ENCODE measurements at regions not wholly inside any gene's neighbourhood (a gene's known extent, or its start where the extent isn't known, plus 50 kb on each side); places are given as distances from the start of the nearest gene placed in this dataset.
"Not testable (repeated sequence)": the region's sequence is repeated elsewhere in the genome, so short reads cannot be mapped to it uniquely, and the experiment has no call there.

DNA sequence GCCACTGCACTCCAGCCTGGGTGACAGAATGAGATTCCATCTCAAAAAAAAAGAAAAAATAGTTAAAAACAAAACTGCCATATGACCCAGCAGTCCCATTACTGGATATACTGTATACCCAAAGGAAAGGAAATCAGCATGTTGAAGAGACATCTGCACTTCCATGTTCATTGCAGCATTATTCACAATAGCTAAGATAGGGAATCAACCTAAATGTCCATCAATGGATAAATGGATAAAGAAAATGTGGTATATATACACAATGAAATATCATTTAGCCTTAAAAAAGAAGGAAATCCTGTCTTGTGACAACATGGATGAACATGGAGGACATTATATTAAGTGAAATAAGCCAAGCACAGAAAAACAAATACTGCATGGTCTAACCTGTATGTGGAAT lies 160.7 kb downstream of the DUSP6 start:
- DNase-seq (ENCODE audit: low read depth in 2 of 2, low spot score in 1 of 2), result not testable (repeated sequence)

- DNase-seq (ENCODE audit: low read depth in 2 of 2, low spot score in 1 of 2), result no peak
Observed at GRCh38 chr12:89189448-89189847, 162.9 kb downstream of the DUSP6 start.

DNA sequence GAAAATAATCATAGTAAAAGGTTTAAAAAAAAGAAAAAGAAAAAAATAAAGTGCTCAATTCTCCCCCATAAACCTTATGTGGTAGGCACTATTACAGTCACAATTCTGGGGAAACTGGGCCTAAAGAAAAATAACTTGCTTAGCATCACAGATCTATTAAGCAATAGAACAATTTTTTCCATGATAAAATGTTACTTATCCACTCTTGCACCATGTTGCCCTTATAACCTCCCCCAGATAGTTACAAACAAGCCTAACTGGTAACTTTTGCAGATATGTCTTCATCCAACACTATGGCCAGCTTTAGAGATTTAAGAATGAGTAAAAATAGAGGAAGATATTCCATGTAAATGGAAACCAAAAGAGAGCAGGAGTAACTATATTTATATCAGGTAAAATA lies 164.8 kb downstream of the DUSP6 start:
- DNase-seq (ENCODE audit: low read depth in 2 of 2, low spot score in 1 of 2), result no peak

- no peak for DNase-seq (ENCODE audit: low read depth in 2 of 2, low spot score in 1 of 2)
Observed at GRCh38 chr12:89185889-89186288, 166.4 kb downstream of the DUSP6 start.

DNA sequence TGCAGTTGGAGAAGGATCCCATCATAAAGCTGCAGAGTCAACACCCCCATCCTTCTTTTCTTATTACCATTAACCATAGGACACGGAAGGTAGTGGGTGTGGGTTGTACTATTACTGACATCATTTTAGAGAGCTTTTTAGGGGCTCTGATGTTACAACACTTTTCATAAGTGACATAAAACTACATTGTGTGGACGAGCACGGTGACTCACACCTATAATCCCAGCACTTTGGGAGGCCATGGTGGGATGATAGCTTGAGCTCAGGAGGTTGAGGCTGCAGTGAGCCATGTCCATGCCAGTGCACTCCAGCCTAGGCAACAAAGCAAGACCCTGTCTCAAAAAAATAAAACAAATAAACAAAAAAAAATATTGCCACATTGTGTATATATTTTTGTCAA lies 167.1 kb downstream of the DUSP6 start:
- no peak for DNase-seq (ENCODE audit: low read depth in 2 of 2, low spot score in 1 of 2)

GRCh38 chr12:89183985-89184435 lies 168.3 kb downstream of the DUSP6 start:
- DNase-seq (ENCODE audit: low read depth in 2 of 2, low spot score in 1 of 2), result no peak

- DNase-seq (ENCODE audit: low read depth in 2 of 2, low spot score in 1 of 2), result no peak
Observed at GRCh38 chr12:89181271-89181920, 170.9 kb downstream of the DUSP6 start.

DNA sequence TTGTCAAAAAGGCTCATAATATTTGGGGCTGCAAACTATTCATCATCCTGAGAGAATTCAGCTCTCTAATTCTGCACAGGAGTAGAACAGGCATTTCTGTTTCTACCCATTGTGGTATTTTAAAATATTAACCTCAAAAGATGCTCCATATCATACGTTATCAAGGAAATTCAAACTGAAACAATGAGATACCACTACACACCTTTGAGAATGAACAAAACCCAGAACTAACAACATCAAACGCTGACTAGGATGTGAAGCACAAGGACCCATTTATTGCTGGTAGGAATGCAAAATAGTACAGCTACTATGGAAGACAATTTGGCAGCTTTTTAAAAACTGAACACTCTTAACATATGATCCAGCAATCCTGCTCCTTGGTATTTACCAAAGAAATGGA lies 171.8 kb downstream of the DUSP6 start:
- no peak for DNase-seq (ENCODE audit: low read depth in 2 of 2, low spot score in 1 of 2)

DNA sequence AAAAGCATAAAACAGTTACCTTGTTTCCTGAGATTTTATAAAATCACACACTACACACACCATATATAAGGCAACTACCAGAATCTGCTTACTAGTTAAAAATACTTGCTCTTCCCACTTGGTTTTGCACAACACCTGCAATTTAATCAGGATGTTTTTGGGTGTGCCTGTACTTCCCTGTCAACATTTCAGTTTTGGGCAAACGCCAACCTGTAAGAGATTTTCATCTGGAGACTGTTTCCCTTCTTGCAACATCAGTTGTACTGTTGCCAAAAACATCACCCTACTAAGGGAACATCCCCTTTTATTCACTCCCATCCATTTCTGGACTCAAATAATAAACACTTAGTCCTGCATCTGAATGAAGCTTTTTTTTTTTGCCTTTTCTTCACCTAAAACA lies 172.3 kb downstream of the DUSP6 start:
- DNase-seq (ENCODE audit: low read depth in 2 of 2, low spot score in 1 of 2), result no peak

DNA sequence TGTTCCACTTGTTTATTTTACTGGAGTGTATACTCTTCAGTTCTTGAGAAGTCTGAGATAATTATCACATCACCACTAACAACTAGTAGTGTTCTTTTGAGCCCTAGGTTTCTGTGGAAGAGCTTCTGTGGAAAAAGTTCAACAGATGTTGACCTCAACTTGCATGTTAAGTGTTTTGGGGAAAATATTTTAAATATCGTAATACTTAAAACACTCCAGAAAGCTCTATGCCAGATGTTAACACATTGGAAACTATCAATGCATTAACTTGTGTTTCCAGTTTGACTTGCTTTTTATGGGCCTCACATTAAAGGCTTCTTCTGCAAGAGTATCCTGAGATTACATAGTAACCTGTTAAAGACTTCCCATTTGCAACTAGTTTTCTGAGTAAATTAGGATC lies 173.1 kb downstream of the DUSP6 start:
- no peak for DNase-seq (ENCODE audit: low read depth in 2 of 2, low spot score in 1 of 2)

DNA sequence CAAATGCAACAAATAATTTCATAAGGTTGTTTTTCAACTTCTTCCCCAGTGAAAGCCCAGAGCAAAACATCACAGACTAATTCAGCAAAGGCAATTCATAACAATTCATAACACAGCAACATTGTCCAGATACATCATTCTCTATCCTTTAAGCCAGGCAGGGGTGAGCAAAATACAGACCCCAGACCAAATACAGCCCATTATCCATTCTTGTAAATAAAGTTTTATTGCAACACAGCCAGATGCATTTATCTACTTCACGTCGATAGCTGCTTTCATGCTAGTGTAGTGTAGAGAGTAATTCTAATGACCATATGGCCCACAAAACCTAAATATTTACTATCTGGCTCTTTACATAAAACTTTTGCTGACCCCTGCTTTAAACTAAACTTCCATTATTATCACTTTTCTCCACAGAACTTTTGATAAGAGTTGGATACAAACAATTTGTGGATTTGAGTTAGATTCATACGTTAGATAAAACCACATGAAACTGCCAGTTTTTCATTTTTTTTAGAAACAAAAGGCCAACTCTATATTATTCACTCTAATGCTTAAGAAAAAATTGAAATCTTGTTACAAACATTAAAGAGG lies 174.4 kb downstream of the DUSP6 start:
- no peak for DNase-seq (ENCODE audit: low read depth in 2 of 2, low spot score in 1 of 2)

- DNase-seq (ENCODE audit: low read depth in 2 of 2, low spot score in 1 of 2), result no peak
Observed at GRCh38 chr12:89176676-89177075, 175.6 kb downstream of the DUSP6 start.

GRCh38 chr12:89173678-89174077 lies 178.6 kb downstream of the DUSP6 start:
- DNase-seq (ENCODE audit: low read depth in 2 of 2, low spot score in 1 of 2), result no peak

DNA sequence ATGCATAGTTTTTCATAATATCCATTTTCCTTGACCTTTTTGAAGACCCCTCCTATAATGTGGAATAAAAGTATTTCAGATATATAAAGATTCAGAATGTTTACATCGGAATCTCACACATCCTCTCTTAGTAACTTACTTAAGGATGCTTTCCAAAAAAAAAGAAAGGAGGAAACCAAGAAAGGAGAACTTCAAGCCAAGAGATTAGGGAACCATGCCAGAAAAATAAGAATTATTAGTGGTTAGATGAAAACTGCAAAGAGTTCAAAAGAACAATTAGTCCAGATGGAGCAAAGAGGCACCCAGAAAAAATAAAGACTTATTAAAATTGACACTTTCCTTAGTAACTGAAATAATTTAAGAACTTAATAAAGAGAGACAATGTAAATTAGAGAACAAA lies 179.2 kb downstream of the DUSP6 start:
- DNase-seq (ENCODE audit: low read depth in 2 of 2, low spot score in 1 of 2), result no peak

- DNase-seq (ENCODE audit: low read depth in 2 of 2, low spot score in 1 of 2), result no peak
Observed at GRCh38 chr12:89172224-89172623, 180.1 kb downstream of the DUSP6 start.

DNA sequence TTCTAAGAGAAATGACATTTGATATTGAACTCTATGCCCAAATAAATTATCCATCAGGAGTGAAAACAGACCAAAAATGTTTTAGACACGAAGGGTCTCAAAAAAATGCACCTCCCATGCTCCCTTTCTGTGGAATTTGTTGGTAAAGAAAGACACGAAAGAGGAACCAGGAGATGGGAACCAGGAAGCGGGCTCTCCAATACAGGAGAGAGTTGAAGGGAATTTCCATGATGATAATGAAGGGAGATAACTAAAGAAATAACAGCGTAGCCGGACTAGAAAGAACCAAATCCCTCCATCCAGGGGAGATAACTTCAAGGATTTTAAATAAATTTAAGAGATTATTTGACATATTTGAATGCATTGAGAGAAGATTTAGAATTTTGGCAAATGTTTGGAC lies 183.0 kb downstream of the DUSP6 start:
- DNase-seq (ENCODE audit: low read depth in 2 of 2, low spot score in 1 of 2), result no peak

GRCh38 chr12:89167986-89168385 lies 184.3 kb downstream of the DUSP6 start:
- no peak for DNase-seq (ENCODE audit: low read depth in 2 of 2, low spot score in 1 of 2)

DNA sequence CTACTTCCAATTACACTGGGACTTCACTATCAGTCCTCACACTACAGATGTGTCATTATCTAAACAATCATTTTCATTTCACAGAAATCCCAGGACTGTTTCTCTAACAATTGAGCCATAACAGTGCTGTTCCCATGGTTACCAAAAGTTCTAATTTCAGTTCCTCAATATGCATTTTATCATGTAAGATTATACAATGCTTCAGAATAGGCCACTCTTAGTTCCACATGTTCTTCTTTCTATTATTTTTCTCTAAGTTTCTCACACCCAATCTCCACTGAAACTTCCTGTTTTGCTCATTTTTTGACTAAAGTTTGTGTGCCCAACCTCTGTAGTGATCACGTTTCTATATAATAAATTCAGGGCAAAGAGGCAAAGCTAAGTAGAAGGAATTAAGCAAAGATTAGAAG lies 185.8 kb downstream of the DUSP6 start:
- DNase-seq (ENCODE audit: low read depth in 2 of 2, low spot score in 1 of 2), result no peak

GRCh38 chr12:89166121-89166520 lies 186.2 kb downstream of the DUSP6 start:
- DNase-seq (ENCODE audit: low read depth in 2 of 2, low spot score in 1 of 2), result no peak

DNA sequence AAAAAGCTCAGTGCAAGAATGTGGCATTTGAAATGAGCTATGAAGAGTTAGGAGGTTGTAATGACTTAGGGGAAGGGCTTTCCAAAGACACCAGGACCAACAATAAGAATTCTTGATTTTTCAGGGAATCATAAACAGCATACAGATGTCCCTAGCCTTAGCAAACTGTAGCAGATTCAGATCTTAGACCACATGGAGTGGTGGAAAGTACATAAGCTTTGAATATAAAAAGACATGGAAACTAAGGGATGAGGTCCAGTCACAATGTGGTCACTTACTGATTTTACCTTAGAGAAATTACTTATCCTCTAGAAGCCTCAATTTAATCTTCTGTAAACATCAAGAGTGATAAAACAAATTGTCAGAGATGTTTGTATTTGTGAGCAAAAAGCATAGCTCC lies 186.6 kb downstream of the DUSP6 start:
- no peak for DNase-seq (ENCODE audit: low read depth in 2 of 2, low spot score in 1 of 2)

GRCh38 chr12:89163918-89164317 lies 188.4 kb downstream of the DUSP6 start:
- DNase-seq (ENCODE audit: low read depth in 2 of 2, low spot score in 1 of 2), result no peak

DNA sequence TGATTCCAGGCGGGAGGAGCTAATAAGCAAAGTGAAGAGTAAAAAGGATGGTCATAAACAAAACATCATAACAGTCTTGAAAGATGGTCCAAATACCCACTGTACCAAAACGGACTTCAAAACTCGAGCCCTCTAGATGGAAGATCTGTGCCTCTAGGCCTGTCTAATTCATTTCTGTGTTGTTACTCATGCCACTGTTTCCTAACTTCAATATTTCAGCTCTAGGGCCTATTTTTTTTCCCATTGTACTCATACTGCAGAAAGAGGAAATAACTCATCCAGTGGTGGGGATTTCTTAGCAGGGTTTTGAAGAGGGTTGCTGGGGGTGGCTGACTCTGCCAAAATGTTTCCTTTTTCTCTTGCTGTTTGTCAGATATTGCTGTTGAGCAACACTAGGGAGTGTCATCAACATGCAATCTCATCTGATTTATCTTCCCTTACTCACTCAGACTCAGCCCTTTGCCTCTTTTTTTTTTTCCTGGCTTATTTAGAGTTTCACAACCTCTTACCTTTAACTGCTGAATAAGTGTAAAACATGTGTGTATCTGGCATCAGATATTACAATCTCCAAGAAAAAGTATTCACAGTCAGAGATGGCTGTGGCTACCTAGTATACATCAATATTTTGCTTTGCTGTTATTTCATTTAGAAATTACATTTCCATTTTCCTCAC lies 189.6 kb downstream of the DUSP6 start:
- no peak for DNase-seq (ENCODE audit: low read depth in 2 of 2, low spot score in 1 of 2)

- DNase-seq (ENCODE audit: low read depth in 2 of 2, low spot score in 1 of 2), result no peak
Observed at GRCh38 chr12:89161557-89161956, 190.7 kb downstream of the DUSP6 start.
